Activated T-cell treated with anti-CD3 and anti-CD28 coated beads, Interleukin-2, amount 50 U/mL, for 48 hours (primary cell): ENCODE measurements at regions not wholly inside any gene's neighbourhood (a gene's known extent, or its start where the extent isn't known, plus 50 kb on each side); places are given as distances from the start of the nearest gene placed in this dataset.
"Not testable (repeated sequence)": the region's sequence is repeated elsewhere in the genome, so short reads cannot be mapped to it uniquely, and the experiment has no call there.

Experiments
- DNase-seq, 2 experiments: peaks; one replicate each; pipeline ENCODE4 v3.0.0-alpha.2; 2020

GRCh38 chr4:148951346-148951745, 509.1 kb upstream of the NR3C2 start:
- no peak for DNase-seq

DNA sequence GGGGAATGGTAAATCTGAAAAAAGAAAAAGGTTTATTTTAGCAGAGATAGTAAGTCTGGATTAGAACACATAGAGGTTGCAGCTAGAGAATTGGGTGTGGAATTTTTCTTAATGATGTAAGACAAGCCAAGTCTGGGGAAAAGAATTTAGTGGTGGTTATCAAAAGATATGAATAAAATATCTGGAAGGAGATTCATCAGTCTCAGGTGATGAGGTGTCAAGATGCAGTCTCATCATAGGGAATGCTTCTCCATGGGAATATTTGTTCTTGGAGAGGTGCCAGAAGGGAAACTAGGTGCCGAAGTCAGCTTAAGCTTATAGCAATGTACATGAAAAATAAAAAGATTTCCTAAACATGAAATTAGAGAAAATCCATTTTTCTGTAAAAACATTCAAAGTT, 504.1 kb upstream of the NR3C2 start:
- DNase-seq, result no peak

- DNase-seq, result no peak
These were observed 502.6 kb upstream of the NR3C2 start for GRCh38 chr4:148944839-148945219.

- DNase-seq, result no peak
These were observed 502.1 kb upstream of the NR3C2 start for GRCh38 chr4:148944136-148944838.

GRCh38 chr4:148934926-148935578, 492.8 kb upstream of the NR3C2 start:
- DNase-seq, result no peak

DNA sequence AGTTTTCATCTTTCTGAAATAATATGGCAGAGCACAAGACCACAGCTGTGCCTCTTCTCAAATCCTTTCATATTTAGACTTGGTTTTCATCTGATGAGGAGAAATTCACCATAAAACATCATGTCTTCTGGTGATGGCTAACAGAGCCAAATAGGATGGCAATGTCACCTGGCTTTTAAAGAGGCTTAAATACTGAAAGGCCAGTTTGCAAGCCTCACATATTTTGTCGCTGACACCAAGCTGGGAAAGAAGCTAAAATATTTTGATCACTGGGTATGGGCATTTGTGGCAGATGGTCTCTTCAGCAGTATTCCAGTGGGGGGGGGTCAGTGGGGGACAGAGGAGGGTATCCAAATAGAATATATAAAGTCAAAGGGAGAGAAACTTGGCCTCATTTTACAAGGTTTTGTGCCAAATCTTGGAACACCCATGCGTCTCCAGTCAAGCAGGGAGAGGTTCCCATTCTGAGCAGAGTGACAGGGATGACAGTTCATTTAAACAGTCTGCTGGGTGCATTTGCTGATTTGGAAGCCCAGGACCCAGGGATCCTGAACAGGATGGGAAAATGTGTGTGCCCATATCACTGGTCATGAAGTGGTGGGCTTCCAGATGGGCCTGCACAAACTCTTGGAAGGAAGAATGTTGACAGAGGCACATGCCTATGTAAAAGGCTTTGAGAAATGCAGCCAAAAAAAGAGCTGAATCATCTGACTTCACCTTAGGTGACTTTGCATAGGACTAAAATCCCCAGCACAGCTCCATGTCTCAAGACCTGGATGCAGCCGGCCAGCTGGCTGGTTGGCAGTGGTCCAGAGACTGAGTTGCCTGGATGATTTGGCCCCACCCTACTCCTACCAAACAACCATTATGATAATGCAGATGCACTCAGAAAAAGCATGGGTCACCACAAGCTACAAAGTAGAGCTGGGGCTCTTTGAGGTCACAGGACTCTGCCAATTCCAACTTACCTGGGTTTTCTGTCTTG, 484.4 kb upstream of the NR3C2 start:
- DNase-seq, result no peak

- DNase-seq, result no peak
These were observed 481.7 kb upstream of the NR3C2 start for GRCh38 chr4:148923881-148924280.

GRCh38 chr4:148922497-148922896, 480.3 kb upstream of the NR3C2 start:
- no peak for DNase-seq

- no peak for DNase-seq
These were observed 472.5 kb upstream of the NR3C2 start for GRCh38 chr4:148914734-148915133.

- DNase-seq, result no peak
These were observed 472.1 kb upstream of the NR3C2 start for GRCh38 chr4:148914301-148914700.

- no peak for DNase-seq
These were observed 461.2 kb upstream of the NR3C2 start for GRCh38 chr4:148903388-148903787.

GRCh38 chr4:148901075-148901705, 459.0 kb upstream of the NR3C2 start:
- no peak for DNase-seq

- not testable (repeated sequence) for DNase-seq
These were observed 455.9 kb upstream of the NR3C2 start for GRCh38 chr4:148898139-148898538.

DNA sequence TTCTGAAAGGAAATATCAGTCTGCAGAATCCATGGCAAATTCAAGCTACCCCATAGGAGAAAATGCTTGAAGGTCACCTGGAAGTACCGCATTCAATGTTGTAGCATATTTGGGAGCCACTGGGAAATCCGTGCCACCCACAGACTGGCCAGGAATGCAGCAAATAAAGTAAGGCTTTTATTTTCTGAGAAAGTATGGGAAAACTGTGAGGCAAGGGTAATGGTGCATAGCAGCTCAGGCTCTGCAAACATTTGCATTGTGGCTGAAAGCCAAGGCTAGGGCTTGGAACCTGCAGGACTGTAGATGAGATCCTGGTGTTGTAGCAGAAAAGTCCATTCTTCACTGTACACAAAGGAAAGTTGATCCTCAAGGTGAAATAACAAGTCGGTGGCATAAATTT, 450.9 kb upstream of the NR3C2 start:
- DNase-seq, result no peak

DNA sequence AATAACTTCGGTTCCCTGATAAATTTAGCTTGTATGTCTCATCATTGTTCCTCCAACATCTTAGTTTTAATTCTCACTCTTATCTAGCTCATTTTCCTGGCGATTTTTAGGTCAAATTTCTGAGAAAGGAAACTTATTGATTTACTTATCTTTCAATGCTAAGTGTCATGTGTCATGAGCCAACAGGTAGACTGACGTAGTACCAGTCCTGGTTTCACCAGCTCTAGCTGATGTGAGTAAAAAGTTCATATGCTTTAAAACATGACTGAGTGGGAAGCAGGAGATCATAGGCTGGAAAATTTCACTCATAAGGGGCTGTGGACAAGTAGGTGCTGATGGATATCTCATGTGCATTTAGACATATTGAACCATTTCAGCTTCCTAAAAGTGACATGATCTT, 441.7 kb upstream of the NR3C2 start:
- DNase-seq, result no peak

GRCh38 chr4:148883435-148883834, 441.2 kb upstream of the NR3C2 start:
- no peak for DNase-seq

GRCh38 chr4:148881860-148882643, 439.8 kb upstream of the NR3C2 start:
- no peak for DNase-seq

GRCh38 chr4:148874331-148874730, 432.1 kb upstream of the NR3C2 start:
- DNase-seq, result no peak

- no peak for DNase-seq
These were observed 426.0 kb upstream of the NR3C2 start for GRCh38 chr4:148868191-148868590.

DNA sequence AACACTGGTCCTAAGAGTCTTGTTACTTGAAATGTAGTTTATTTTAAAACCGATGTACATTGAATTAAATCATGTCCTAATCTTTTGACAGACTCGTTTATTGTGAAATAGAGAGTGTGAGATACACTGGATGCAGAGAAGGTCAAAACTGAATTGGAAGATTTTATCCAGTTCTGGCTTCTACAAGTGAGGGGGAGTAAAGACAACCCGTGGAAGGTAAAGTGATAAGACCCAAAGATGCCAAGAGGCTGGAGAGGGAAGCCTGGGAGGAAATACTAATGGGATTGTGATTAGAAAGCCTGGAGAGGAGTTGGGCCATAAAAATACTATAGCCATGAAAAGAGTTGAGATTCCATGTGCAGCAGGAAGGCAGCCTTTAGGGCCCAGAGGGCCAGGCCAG, 424.5 kb upstream of the NR3C2 start:
- DNase-seq, result no peak

DNA sequence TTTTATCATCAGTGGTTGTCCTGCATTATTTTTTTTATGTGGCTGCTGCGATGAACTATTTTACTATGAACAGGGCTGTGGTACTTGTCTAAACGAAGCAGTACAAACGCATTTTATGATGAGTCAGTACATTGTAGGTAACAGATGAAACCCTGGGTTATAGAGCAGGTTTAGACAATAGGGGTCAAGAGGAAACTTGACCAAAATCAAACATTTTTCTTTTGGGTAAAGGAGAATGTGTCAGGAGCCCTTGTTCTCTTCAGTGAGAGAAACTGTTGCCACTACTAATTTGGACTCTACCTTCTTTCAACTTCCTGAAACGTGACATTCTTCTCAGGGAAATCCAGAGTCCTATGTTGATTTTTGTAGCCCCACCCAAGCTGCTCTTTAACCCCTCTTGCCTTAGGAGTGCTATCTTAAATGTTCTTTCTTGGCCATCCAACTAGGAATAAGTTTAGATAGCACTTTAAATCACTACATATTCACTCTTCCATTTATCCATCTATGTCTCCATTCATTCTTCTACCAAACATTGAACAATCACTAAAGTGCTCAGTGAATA, 415.8 kb upstream of the NR3C2 start:
- no peak for DNase-seq
